Inferior parietal cortex (tissue), 1 donor: ENCODE measurements at regions not wholly inside any gene's neighbourhood (a gene's known extent, or its start where the extent isn't known, plus 50 kb on each side); places are given as distances from the start of the nearest gene placed in this dataset.
"Not testable (repeated sequence)": the region's sequence is repeated elsewhere in the genome, so short reads cannot be mapped to it uniquely, and the experiment has no call there.

Experiments
- DNase-seq: peaks from one replicate; pipeline ENCODE4 v3.0.0-alpha.2; 2016; ENCODE audit errors: extremely low spot score

DNA sequence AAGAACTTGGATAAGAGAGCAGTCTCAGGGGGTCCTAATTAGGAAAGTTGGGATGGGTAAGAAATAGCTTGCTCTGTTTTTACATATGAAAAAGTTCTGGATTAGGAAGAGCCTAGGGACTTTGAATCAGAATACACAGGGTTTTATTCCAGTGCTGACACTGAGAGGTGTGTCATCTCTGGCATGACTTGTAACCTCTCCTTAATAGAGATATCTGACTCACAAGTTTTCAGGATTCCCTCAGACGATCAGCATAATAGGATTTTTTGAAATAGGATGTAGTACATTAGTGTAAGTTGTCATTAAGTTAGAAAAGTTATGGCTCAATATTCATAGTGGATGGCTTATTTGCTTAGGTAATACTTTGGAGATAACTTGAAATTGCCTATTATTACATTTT lies 555.2 kb upstream of the MIR17HG start:
- DNase-seq, result no peak

DNA sequence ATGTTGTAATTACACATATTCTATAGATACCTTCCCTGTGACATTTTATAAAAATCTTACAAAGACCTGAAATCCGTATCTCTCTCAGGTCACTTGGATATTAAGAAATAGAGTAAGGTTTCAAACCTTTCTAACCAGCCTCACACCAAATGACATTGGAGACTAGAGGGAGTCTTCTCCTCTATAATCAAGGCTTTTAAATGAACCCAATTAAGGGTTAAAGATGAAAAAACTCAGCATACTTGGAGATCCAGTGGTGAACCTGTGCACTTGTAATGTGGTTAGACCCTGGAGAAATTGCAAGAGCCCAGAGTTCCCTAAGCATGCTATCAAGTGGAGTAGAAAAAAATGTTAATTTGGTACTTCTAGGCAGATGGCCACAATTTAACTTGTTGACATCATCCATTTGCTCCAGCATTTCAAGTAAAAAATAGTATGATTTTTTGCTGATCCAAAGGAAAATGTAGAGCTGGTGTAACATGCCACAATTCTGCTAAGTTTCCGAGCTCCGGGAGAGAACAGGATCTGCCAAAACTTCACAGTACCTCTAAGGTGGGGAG lies 554.1 kb upstream of the MIR17HG start:
- no peak for DNase-seq

DNA sequence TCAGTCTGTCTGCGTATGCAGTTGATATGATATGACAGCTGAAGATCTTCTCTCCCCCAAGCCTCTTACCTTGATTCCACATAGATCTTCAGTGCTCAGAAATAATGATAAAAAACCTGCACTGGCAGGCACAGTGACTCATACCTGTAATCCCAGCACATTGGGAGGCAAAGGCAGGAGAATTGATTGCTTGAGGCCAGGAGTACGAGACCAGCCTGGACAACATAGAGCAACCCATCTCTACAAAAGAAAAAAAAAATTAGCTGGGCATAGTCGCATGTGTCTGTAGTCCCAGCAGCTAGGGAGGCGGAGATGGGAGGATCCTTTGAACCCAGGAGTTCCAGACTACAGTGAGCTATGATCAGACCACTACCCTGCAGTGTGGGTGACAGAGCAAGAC lies 551.0 kb upstream of the MIR17HG start:
- DNase-seq, result no peak

DNA sequence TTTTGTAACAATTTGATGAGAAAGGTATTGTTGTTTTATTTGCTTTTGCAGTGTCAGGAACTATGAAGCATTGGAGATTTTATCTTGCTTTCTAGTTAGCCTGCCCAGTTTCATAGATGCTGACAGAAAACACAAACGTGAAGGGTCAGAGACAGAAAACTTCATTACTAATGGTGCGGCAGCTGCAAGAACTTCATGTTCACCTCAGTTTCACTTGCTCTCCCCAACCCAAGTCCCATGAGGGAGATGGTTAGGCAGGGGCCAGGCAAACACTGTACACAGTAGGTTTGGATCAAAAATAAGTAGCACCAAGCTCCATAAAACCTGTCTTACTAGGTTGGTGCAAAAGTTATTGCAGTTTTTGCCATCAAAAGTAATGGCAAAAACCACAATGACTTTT lies 550.2 kb upstream of the MIR17HG start:
- no peak for DNase-seq

DNA sequence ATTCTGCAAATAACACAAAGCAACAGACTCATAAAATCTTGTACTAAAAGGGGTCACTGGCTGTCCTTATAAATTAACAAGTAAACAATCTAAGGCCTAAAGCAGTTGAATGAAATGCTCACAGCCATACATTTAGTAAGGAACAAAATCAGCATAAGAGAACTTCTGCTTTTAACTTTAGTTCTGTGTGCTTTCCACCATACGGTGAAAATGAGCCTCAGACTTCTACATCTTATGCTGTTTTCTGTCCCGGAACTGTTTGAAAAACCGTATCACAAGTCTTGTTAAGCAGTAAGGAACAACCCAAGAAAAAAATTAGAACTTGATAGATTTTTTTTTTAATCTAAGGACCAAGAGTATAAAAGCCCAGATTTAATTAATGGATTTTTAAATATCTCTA lies 549.1 kb upstream of the MIR17HG start:
- no peak for DNase-seq

DNA sequence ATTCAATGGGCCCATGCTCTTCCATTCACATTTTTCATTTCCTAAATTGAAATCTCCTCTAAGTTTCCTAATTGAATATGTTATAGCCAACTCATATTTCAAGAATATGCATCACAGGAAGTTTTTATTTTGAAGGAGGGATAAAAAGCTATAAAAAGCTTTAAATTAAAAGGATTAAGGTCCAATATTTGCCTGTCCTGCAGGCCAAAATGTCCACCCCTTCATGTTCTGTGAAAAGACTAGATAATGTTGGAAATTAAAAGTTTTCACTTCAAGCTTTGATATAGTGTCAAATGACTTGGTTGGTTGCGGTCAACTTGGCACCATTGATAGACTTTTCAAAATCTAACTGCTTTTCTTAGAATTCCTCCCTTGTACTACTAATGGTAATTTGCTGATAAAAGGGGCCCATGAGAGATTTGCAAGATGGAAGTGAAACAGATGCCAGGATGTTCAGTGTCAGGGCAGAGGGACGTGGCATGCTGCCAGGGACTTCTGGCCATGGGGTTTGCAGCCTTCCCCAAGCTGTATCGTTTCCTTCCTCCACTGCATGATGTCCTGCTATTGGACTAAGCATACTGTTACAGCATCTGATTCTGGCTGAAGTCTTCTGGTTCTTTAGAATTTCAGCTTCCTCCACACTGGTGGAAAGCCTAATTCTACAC lies 547.3 kb upstream of the MIR17HG start:
- DNase-seq, result no peak

DNA sequence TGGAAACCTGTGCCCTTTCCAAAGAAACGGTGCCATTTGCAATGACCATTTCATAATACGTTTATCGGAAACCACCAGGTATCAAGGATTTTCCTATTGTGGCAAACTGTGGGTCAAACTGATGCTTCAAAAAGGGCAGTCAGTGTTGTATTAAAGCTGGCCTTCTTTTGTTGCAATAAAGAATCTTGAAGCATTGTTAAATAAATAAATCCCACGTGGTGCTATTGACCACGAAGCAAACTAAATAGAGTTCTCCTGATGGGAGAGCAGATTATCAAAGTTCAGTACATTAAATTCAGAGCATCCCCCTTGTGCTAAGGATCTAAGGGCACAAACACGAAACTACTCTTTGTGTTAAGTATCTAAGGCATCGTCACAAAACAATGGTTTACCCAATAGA lies 545.9 kb upstream of the MIR17HG start:
- DNase-seq, result no peak

DNA sequence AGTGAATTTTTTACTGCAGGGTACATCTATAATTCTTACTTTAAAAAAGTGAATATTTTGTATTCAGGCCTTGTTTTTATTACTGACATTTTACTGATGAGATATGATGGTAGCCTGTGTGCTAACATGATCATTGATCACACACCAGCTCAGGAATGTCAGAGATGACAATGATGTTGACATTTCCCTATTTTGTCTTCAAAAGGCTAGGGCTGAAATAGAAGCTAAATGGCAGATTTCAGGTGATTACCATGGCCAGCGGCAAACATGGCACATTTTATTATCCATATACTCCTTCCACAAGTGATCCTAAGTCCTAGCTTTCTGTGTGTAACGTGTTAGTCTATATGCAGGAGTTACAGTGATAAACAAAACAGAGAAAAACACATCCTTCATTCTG lies 544.3 kb upstream of the MIR17HG start:
- DNase-seq, result no peak

DNA sequence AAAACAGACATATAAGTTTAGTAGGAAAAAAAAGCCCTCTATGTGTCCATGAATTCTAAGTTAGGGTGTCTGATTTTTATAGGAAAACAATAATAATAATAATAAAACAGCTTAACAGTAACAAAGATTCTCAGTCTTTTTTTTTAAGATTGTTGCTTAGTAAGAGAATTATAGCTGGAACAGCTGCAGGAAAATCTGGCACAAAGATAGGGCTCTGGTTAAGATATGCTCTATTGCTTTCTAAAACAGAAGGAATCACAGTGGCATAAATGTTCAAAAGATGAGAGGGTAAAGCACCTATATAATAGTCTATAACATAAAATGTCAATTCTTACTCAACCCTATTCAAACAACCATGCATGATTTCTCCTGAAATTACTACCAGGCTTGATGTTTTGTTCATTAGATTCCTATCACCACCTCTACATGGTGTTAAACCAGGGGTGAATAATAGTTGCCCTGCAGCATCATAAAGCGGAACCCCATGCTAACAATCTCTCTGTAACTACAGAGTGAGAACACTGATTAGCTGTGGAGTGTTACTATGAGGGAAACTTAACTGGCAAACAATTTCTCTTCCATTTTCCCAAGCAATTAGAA lies 541.4 kb upstream of the MIR17HG start:
- no peak for DNase-seq

DNA sequence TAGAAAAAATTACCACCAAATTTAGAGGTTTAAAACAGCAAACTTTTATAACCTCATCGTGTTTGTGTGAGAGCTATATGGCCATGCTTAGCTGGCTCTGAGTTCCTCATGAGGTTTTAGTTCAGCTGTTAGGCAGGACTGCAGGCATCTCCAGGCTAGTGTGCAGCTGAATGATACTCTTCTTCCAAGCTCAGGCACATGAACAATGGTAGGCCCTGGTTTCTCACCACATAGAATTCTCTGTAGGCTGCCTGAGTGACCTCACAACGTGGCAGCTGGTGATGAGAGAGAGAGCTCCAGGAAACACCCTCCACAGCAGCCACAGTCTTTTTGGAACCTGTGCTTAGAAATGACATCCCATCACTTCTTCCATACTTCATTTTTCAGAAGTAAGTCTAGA lies 540.6 kb upstream of the MIR17HG start:
- no peak for DNase-seq

DNA sequence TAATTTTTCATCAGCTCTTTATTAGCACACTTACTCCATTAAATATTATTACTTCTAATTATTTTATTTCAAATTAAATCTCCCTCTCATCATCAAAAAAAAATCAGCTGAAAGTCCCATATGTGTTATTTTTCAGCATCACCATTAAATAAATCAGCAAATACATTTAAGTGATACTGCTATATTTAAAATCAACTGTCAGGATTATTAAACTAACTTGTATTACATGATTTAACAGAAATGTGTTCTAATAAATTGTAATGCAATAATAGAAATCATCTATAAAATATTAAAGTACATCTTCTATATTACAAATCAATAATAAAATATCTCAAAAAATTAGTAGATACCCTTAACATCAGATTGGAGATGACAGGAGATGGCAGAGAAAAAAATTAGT lies 538.6 kb upstream of the MIR17HG start:
- no peak for DNase-seq

DNA sequence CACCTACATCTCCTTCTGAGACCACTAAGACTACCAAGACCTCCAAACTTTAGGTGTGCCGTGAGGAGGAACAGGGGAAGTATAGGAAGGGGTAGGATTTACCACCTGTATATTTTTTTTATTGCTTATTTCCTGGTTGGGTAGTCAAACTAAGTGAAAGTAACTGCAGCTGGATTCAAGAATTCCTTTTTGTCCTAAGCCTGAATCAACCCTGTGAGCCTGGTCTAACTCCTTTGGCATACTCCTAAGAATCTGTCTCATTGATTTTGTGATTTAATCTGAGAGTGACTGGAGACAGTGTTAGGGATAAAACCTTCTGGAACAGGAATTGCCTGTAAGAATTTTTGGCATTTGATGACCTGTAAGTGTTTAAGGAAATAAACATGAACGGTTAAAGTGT lies 523.5 kb upstream of the MIR17HG start:
- DNase-seq, result no peak

DNA sequence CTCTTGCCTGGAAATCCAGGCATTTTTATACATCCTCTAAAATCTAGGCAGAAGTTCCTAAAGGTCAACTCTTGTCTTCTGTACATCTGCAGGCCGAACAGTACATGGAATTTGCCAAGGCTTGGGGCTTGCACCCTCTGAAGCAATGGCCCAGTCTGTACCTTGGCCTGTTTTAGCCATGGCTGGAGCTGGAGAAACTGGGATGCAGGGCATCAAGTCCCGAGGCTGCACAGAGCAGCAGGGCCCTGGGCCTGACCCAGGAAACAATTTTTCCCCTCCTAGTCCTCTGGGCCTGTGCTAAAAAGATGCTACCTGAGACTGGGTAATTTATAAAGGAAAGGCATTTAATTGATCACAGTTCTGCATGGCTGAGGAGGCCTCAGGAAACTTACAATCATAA lies 520.8 kb upstream of the MIR17HG start:
- DNase-seq, result no peak

DNA sequence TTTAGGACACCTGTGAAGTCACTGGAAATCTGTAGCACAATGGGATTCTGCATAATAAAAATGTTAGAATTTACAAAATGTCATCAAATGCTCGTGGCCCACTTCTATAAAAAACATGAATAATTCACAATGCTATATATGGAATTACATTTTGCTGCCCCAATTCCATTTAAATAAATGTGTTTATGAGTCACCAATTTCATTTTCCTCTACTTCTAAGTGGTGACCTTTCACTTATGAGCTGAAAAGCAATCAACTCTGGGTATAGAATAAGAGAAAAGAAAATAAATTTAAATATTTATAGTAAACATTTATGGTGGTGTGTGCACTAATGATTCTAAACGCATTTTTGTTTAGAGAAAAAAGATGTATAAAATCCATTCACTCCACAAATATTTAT lies 516.7 kb upstream of the MIR17HG start:
- no peak for DNase-seq

DNA sequence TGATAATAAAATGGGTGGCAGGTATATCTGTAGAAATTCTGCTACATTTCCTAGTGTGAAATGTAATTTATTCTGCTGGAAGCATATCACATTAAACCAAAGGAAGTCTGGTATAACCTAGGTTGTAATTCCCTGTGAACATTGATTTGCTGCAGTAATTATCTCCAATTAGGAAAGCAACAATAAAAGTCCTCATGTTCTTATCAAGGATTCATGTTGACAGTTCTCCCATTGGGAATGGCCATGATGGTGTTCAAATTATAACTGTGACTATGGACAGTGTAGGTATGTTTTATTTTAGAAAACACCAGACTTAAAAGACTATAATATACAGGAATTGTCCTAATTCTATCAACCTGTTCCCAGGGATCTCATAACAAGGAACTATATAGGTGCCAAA lies 513.5 kb upstream of the MIR17HG start:
- DNase-seq, result no peak

DNA sequence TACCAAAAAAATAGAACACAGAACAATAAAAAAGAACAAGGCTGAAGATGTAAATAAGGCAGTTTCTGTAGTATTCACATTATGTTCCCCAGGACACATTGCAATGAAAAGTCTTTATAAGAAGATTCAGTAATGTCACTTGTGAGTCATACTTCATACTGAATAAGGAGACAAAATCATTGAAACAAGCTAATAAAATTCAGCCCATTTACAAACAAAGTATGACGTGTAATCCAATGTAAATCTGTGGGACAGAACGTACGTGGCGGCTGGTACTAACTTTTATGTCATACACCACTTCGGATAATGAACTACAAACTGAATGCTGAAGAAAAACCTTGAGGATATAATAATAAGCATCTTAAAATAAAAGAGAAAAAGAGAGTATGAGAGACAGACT lies 512.8 kb upstream of the MIR17HG start:
- no peak for DNase-seq

DNA sequence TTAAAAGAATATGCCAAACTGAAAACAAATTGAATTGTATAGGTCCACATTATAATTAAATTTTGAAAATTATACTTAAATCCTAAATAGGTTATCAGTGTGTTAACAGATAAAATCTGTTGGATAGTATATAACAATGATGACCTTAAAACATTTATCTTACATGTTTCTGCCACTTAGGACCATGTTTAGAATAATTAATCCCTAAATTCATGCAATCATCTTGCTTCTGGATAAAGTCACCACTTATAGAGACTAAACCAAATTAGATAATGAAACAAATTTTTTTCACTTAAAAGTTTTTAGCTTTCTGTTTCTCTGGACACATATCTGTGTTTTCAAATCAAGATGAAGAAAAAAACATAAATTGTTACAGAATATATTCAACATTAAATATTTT lies 511.7 kb upstream of the MIR17HG start:
- no peak for DNase-seq

DNA sequence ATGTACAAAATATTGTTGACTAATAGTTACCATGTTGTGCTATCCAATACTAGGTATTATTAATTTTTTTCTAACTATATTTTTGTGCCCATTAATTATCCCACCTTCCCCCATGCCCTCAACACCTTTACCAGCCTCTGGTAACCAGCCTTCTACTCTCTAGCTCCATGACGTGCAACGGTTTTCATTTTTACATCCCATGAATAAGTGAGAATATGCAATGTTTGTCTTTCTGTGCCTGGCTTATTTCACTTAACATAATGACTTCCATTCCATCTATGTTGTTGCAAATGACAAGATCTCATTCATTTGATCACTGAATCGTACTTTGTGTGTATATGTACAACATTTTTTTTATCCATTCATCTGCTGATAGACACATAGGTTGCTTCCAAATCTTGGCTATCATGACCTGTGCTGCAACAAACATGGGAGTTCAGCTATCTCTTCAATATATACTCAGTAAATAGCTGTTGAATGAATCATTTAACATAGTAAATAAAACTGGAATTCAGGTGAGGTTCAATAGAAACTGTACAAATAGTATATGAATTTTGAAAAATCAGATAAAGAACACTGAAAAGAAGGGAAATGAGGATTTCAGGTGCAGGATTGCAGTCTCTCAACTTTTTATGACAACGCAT lies 509.0 kb upstream of the MIR17HG start:
- no peak for DNase-seq

DNA sequence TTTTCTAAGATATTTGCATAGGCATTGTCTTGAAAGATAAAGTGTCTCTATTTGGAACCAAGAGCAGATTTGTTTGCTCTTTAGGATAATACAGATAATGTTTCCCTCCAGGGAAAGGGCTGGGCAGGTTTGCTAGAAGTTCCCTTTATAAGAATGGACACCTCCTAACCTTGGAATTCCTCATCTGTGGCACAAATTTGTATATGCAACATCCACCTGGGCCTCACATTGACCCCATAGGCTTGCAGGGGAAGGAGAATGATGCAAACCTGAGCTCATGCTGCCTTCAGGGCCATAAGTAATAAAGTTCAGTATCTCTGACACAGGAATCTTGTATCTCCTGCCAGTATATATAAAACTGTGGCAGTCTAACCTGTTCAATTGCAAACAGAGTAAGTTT lies 508.4 kb upstream of the MIR17HG start:
- DNase-seq, result no peak

DNA sequence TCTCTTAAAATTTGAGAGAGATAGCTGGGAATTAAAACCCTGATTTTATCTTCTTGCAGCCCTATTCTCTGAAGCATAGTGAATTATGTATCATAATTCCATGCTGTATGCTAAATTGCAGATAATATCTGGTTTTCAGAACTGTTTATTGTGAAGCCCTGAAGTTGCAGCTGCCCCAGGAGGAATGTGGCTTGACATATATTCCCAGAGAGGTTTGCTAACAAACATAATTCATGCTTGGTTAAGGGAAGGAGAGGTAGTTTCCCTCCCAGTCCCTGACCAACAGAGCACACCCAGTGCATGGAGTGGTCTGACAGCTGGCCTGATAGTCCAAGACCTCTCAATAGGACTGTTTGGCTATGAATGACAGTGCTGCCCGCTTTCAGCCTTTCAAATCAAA lies 500.6 kb upstream of the MIR17HG start:
- no peak for DNase-seq

DNA sequence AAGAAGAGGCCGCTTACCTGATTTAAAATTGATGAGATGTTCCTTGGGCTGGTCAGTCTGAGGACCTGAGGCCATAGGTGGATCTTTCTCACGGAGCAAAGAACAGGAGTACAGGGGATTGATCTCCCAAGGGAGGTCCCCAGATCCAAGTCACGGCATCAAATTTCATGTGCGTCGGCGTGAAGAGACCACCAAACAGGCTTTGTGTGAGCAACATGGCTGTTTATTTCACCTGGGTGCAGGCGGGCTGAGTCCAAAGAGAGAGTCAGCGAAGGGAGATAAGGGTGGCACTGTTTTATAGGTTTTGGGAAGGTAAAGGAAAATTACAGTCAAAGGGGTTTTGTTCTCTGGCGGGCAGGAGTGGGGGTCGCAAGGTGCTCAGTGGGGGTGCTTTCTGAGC lies 493.8 kb upstream of the MIR17HG start:
- DNase-seq, result not testable (repeated sequence)

DNA sequence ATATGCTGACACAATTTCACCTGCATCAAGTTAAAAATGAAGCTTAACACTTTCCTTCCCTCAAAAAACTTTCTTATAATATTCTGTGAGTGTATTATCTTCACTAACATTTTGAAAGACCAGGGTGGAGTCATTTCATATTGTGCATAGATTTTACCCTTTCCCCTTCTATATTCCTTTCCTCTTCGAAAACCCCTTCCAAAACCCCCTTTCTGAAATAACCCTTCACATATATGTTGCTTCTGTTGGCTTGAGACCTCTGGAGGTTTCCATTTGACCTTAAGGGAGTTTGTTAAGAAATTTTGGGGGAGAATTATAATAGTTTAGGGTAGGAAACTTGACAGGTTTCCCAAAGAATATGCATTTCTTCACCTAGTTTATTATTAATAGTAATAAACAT lies 489.6 kb upstream of the MIR17HG start:
- no peak for DNase-seq

DNA sequence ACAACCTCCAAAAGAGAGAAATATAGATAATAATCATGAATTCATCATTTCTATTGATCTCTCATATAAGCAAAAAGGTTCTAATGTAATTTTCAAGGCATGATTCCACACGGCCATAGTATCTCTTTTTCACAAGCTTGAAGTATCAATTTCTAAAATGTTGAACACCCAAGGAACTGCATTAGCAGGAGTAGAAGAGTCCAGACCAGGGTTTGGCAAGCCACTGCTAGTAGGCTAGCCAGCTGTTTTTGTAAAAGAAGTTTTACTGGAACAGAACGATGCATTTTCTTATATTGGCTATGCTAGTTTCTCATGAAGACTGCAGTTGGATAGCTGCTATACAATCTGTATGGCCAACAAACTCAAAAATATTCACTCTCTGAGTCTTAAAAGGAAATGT lies 481.5 kb upstream of the MIR17HG start:
- DNase-seq, result no peak
